GM23338 (cell line): ENCODE measurements at regions not wholly inside any gene's neighbourhood (a gene's known extent, or its start where the extent isn't known, plus 50 kb on each side); places are given as distances from the start of the nearest gene placed in this dataset.

ENCODE experiments used
- ATAC-seq: fragments of 200-7000 bp; cut with Tn5 transposase; 3 replicates; pipeline ENCODE4 v1.9.1; 2020
- DNase-seq: peaks from one replicate; pipeline ENCODE4 v3.0.0-alpha.2; 2015; ENCODE audit warnings: low spot score
- H2AFZ ChIP-seq: fragments of 200-600 bp; sonication (generic); 2 replicates; pipeline ENCODE4 v1.8.0; 2016; ENCODE audit warnings: antibody characterized with exemption, mild to moderate bottlenecking, moderate library complexity
- H3F3A ChIP-seq: fragments of 200-600 bp; sonication (generic); replicated peaks from 2 replicates; pipeline ENCODE4 v1.8.0; 2017; ENCODE audit warnings: antibody characterized with exemption, mixed run types, low read depth
- H3K27ac ChIP-seq: fragments of 200-600 bp; sonication (generic); 2 replicates; pipeline ENCODE4 v1.6.1; 2016; ENCODE audit warnings: low read depth
- H3K27me3 ChIP-seq: fragments of 200-600 bp; sonication (generic); 2 replicates; pipeline ENCODE4 v1.8.0; 2016; ENCODE audit warnings: mild to moderate bottlenecking, mixed run types, moderate library complexity; ENCODE audit not compliant: insufficient read depth
- H3K36me3 ChIP-seq: fragments of 200-600 bp; sonication (generic); 2 replicates; pipeline ENCODE4 v1.8.0; 2016; ENCODE audit warnings: mild to moderate bottlenecking; ENCODE audit not compliant: insufficient read depth
- H3K4me1 ChIP-seq: fragments of 200-600 bp; sonication (generic); 2 replicates; pipeline ENCODE4 v1.8.0; 2016; ENCODE audit warnings: mild to moderate bottlenecking, moderate library complexity; ENCODE audit not compliant: insufficient read depth
- H3K4me2 ChIP-seq: fragments of 200-600 bp; sonication (generic); 2 replicates; pipeline ENCODE4 v1.7.1; 2017; ENCODE audit warnings: mixed run types
- H3K4me3 ChIP-seq: fragments of 200-600 bp; sonication (generic); 2 replicates; pipeline ENCODE4 v1.6.1; 2016; ENCODE audit warnings: mixed run types
- H3K79me2 ChIP-seq: fragments of 200-600 bp; sonication (generic); replicated peaks from 2 replicates; pipeline ENCODE4 v1.8.0; 2017; ENCODE audit warnings: mild to moderate bottlenecking; ENCODE audit not compliant: insufficient read depth
- H3K9me2 ChIP-seq: fragments of 200-600 bp; sonication (generic); 2 replicates; pipeline ENCODE4 v1.8.0; 2017; ENCODE audit not compliant: insufficient read depth
- H4K20me1 ChIP-seq: fragments of 200-600 bp; sonication (generic); replicated peaks from 2 replicates; pipeline ENCODE4 v1.8.0; 2017; ENCODE audit warnings: mild to moderate bottlenecking; ENCODE audit not compliant: insufficient read depth
- H3K27ac Mint-ChIP-seq: 2 replicates; pipeline ENCODE4 v1.8.0; 2020; ENCODE audit warnings: inconsistent platforms, mild to moderate bottlenecking, moderate library complexity, mixed read lengths
- H3K27me3 Mint-ChIP-seq: 3 replicates; pipeline ENCODE4 v1.8.0; 2022; ENCODE audit warnings: low read depth, mild to moderate bottlenecking, moderate library complexity, mixed read lengths, inconsistent platforms; ENCODE audit not compliant: insufficient read depth, poor library complexity
- H3K36me3 Mint-ChIP-seq: 3 replicates; pipeline ENCODE4 v1.8.0; 2021; ENCODE audit warnings: low read depth, mild to moderate bottlenecking, inconsistent platforms, moderate library complexity, mixed read lengths
- H3K4me1 Mint-ChIP-seq: 3 replicates; pipeline ENCODE4 v1.8.0; 2020; ENCODE audit warnings: mild to moderate bottlenecking, inconsistent platforms, mixed read lengths
- H3K4me3 Mint-ChIP-seq: 3 replicates; pipeline ENCODE4 v1.8.0; 2021; ENCODE audit warnings: moderate library complexity, mild to moderate bottlenecking, inconsistent platforms, mixed read lengths
- H3K9me3 Mint-ChIP-seq: 3 replicates; pipeline ENCODE4 v1.8.0; 2020; ENCODE audit warnings: moderate library complexity, mild to moderate bottlenecking, inconsistent platforms, mixed read lengths
- CREB1 ChIP-seq: fragments of 250-450 bp; sonication (Bioruptor Pico); IDR thresholded peaks from 2 replicates; pipeline ENCODE4 v1.5.0; 2020; ENCODE audit warnings: low read depth, mild to moderate bottlenecking, moderate library complexity
- CTCF ChIP-seq, 2 experiments: fragments of 200-600 bp in 1 of 2; sonication (generic) in 1 of 2; conservative IDR thresholded peaks; 2 replicates each; pipeline versions ENCODE4 v1.5.1 to v1.6.1; 2016 to 2017; ENCODE audit warnings: antibody characterized with exemption in 2 of 2, low read depth in 2 of 2, mild to moderate bottlenecking in 2 of 2, moderate library complexity in 1 of 2
- ETS1 ChIP-seq: IDR thresholded peaks from 2 replicates; pipeline ENCODE4 v1.6.1; 2016; ENCODE audit warnings: antibody characterized with exemption
- EZH2phosphoT487 ChIP-seq: fragments of 200-600 bp; sonication (generic); IDR thresholded peaks from one replicate; pipeline ENCODE4 v1.8.1; 2018; ENCODE audit warnings: antibody characterized with exemption; ENCODE audit not compliant: unreplicated experiment
- JUNB ChIP-seq: IDR thresholded peaks from one replicate; pipeline ENCODE4 v1.6.1; 2016; ENCODE audit warnings: antibody characterized with exemption; ENCODE audit not compliant: unreplicated experiment
- POLR2AphosphoS5 ChIP-seq: IDR thresholded peaks from 2 replicates; pipeline ENCODE4 v1.6.1; 2016; ENCODE audit warnings: antibody characterized with exemption, low read depth
- REST ChIP-seq: IDR thresholded peaks from one replicate; pipeline ENCODE4 v1.6.1; 2018; ENCODE audit warnings: antibody characterized with exemption; ENCODE audit not compliant: unreplicated experiment
- STAT1 ChIP-seq: IDR thresholded peaks from one replicate; pipeline ENCODE4 v1.6.1; 2016; ENCODE audit warnings: antibody characterized with exemption; ENCODE audit not compliant: unreplicated experiment
- ZNF114 ChIP-seq: fragments of 250-450 bp; sonication (Bioruptor Pico); IDR thresholded peaks from 2 replicates; pipeline ENCODE4 v1.5.0; 2020; ENCODE audit warnings: mild to moderate bottlenecking, moderate library complexity
- ZNF331 ChIP-seq: fragments of 250-450 bp; sonication (Bioruptor Pico); IDR thresholded peaks from 2 replicates; pipeline ENCODE4 v1.5.0; 2020; ENCODE audit warnings: low read depth, mild to moderate bottlenecking, moderate library complexity
- ZNF462 ChIP-seq: fragments of 250-450 bp; sonication (Bioruptor Pico); IDR thresholded peaks from 2 replicates; pipeline ENCODE4 v1.5.0; 2020; ENCODE audit warnings: mild to moderate bottlenecking, moderate library complexity

GRCh38 chrX:34790026-34790425 lies 132.9 kb upstream of the TMEM47 start:
- H3K4me1 Mint-ChIP-seq, result no peaks in the 10 kb centered on the region
- Histone ChIP-seq H3K9me2 (no peaks in the 10 kb centered on the region), H3F3A (no peaks in the 10 kb centered on the region), H4K20me1 (no peaks in the 10 kb centered on the region), H3K4me2 (no peak overlapping the region), H3K4me3 (no peak overlapping the region), H3K4me1 (no peaks in the 10 kb centered on the region), H3K27ac (no peak overlapping the region), H3K36me3 (no peaks in the 10 kb centered on the region), H3K79me2 (no peaks in the 10 kb centered on the region), H3K27me3 (no peaks in the 10 kb centered on the region), H2AFZ (no peak overlapping the region)
- no peak overlapping the region for H3K27ac Mint-ChIP-seq
- H3K4me3 Mint-ChIP-seq, result no peak overlapping the region
- no peaks in the 10 kb centered on the region for H3K36me3 Mint-ChIP-seq
- H3K9me3 Mint-ChIP-seq, result no peaks in the 10 kb centered on the region
- TF ChIP-seq ZNF114 (no peak), EZH2phosphoT487 (no peak), JUNB (no peak), REST (no peak), ZNF462 (CRISPR knock-in tag) (no peak), CREB1 (CRISPR knock-in tag) (no peak), POLR2AphosphoS5 (no peak), CTCF (conservative IDR thresholded peaks at IDR 0.05; ENCODE audit: low read depth in 2 of 2) (no peak), ZNF331 (no peak), STAT1 (no peak), ETS1 (no peak)
- ATAC-seq (no peak), DNase-seq (no peak)
- no peaks in the 10 kb centered on the region for H3K27me3 Mint-ChIP-seq
